ENCODE measurements at regions not wholly inside any gene's neighbourhood (a gene's known extent, or its start where the extent isn't known, plus 50 kb on each side); places are given as distances from the start of the nearest gene placed in this dataset.

DNA sequence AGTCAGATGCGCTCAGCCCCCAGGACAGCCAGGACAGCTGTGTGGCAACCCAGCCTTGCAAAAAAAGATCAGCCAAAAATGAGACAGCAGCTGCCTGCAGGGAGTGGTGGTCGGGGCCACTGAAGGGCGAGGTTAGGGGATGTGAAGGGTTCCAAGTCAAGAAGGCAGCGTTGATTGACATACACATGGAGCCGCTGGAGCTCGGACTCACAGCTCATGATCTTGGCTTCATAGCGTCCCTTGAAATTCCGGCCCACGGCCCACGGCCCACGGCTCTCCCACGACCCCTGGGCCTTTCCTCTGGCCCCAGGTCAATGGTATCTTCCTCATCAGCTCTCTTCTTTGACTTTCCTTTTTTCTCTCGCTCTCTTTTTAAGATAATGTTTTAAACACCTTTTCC lies 390.0 kb upstream of the IRX4 start:
- Histone ChIP-seq H3K4me1 (ENCODE audit: control insufficient read depth in 1 of 2, insufficient read depth in 2 of 2, low read length in 2 of 2) (no peaks in the 10 kb centered on the region), H3K27me3 (ENCODE audit: insufficient read depth, low read length) (no peaks in the 10 kb centered on the region), H4K20me1 (ENCODE audit: insufficient read depth) (no peaks in the 10 kb centered on the region), H3K9me2 (ENCODE audit: insufficient read depth) (no peaks in the 10 kb centered on the region), H3K36me3 (ENCODE audit: control insufficient read depth in 1 of 2, insufficient read depth in 2 of 2, low read length in 2 of 2) (no peaks in the 10 kb centered on the region), H3K4me3 (replicated peaks in 1 of 2; ENCODE audit: low read depth in 1 of 2, low read length in 2 of 2) (no peak overlapping the region), H3K9ac (ENCODE audit: low read length) (no peak overlapping the region), H3K9me3 (ENCODE audit: control insufficient read depth in 1 of 2, insufficient read depth in 1 of 2, low read depth in 1 of 2, low read length in 2 of 2) (no peaks in the 10 kb centered on the region), H3K4me2 (ENCODE audit: low read length) (no peak overlapping the region), H3K79me2 (ENCODE audit: insufficient read depth, low read length) (no peaks in the 10 kb centered on the region), H2AFZ (ENCODE audit: low read depth, low read length, poor library complexity, severe bottlenecking) (no peak overlapping the region), H3K27ac (ENCODE audit: low read depth, low read length) (no peak overlapping the region)
- intact Hi-C loops (cut with micrococcal nuclease) = no loop called here
- POLR2A ChIA-PET = no interaction called here
- CTCF ChIA-PET = no interaction called here
- RAD21 ChIA-PET (ENCODE audit: low non-redundant PET in 1 of 2, low total read pairs in 2 of 2, uncharacterized antibody in 2 of 2, unreplicated experiment in 2 of 2) = no interaction called here
- no peak for DNase-seq (ENCODE audit: low read depth, low spot score)
- ATAC-seq = no peak
- BruUV-seq (replicated peaks) = no TSS peak
- TF ChIP-seq POLR2A (IDR thresholded peaks at IDR 0.05; ENCODE audit: borderline replicate concordance, extremely low read depth, insufficient read depth, insufficient read length) (no peak), JUND (IDR thresholded peaks at IDR 0.05) (no peak), ELF1 (IDR thresholded peaks at IDR 0.05; ENCODE audit: borderline replicate concordance, low read depth) (no peak), CEBPB (IDR thresholded peaks at IDR 0.05; ENCODE audit: low read depth) (no peak), EZH2 (IDR thresholded peaks at IDR 0.05) (no peak), RAD21 (IDR thresholded peaks at IDR 0.05; ENCODE audit: low read depth) (no peak), SRF (IDR thresholded peaks at IDR 0.05; ENCODE audit: low read depth) (no peak), SIN3A (IDR thresholded peaks at IDR 0.05; ENCODE audit: low read depth) (no peak), YY1 (IDR thresholded peaks at IDR 0.05; ENCODE audit: extremely low read depth, insufficient replicate concordance, low read depth, low read length) (no peak)
- TF ChIP-seq, protein P1, sequence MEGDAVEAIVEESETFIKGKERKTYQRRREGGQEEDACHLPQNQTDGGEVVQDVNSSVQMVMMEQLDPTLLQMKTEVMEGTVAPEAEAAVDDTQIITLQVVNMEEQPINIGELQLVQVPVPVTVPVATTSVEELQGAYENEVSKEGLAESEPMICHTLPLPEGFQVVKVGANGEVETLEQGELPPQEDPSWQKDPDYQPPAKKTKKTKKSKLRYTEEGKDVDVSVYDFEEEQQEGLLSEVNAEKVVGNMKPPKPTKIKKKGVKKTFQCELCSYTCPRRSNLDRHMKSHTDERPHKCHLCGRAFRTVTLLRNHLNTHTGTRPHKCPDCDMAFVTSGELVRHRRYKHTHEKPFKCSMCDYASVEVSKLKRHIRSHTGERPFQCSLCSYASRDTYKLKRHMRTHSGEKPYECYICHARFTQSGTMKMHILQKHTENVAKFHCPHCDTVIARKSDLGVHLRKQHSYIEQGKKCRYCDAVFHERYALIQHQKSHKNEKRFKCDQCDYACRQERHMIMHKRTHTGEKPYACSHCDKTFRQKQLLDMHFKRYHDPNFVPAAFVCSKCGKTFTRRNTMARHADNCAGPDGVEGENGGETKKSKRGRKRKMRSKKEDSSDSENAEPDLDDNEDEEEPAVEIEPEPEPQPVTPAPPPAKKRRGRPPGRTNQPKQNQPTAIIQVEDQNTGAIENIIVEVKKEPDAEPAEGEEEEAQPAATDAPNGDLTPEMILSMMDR (IDR thresholded peaks at IDR 0.05 in 2 of 3, conservative IDR thresholded peaks at IDR 0.05 in 1 of 3; ENCODE audit: borderline replicate concordance in 1 of 3, insufficient read depth in 1 of 3, low read depth in 2 of 3, low read length in 2 of 3) = no peak
- TF ChIP-seq, protein P2, sequence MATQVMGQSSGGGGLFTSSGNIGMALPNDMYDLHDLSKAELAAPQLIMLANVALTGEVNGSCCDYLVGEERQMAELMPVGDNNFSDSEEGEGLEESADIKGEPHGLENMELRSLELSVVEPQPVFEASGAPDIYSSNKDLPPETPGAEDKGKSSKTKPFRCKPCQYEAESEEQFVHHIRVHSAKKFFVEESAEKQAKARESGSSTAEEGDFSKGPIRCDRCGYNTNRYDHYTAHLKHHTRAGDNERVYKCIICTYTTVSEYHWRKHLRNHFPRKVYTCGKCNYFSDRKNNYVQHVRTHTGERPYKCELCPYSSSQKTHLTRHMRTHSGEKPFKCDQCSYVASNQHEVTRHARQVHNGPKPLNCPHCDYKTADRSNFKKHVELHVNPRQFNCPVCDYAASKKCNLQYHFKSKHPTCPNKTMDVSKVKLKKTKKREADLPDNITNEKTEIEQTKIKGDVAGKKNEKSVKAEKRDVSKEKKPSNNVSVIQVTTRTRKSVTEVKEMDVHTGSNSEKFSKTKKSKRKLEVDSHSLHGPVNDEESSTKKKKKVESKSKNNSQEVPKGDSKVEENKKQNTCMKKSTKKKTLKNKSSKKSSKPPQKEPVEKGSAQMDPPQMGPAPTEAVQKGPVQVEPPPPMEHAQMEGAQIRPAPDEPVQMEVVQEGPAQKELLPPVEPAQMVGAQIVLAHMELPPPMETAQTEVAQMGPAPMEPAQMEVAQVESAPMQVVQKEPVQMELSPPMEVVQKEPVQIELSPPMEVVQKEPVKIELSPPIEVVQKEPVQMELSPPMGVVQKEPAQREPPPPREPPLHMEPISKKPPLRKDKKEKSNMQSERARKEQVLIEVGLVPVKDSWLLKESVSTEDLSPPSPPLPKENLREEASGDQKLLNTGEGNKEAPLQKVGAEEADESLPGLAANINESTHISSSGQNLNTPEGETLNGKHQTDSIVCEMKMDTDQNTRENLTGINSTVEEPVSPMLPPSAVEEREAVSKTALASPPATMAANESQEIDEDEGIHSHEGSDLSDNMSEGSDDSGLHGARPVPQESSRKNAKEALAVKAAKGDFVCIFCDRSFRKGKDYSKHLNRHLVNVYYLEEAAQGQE (IDR thresholded peaks at IDR 0.05; ENCODE audit: low read depth) = no peak
- TF ChIP-seq, protein P3, sequence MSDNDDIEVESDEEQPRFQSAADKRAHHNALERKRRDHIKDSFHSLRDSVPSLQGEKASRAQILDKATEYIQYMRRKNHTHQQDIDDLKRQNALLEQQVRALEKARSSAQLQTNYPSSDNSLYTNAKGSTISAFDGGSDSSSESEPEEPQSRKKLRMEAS (IDR thresholded peaks at IDR 0.05) = no peak
- TF ChIP-seq, protein P4, sequence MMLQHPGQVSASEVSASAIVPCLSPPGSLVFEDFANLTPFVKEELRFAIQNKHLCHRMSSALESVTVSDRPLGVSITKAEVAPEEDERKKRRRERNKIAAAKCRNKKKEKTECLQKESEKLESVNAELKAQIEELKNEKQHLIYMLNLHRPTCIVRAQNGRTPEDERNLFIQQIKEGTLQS (IDR thresholded peaks at IDR 0.05) = no peak

Data from HCT116 (cell line).